ENCODE measurements at regions not wholly inside any gene's neighbourhood (a gene's known extent, or its start where the extent isn't known, plus 50 kb on each side); places are given as distances from the start of the nearest gene placed in this dataset.
"Not testable (repeated sequence)": the region's sequence is repeated elsewhere in the genome, so short reads cannot be mapped to it uniquely, and the experiment has no call there.

- no peak for DNase-seq
Measured at GRCh38 chr7:69192134-69192533, 406.1 kb upstream of the AUTS2 start.

- no peak for DNase-seq
Measured at GRCh38 chr7:69193061-69193460, 405.2 kb upstream of the AUTS2 start.

GRCh38 chr7:69196593-69196992 is 401.7 kb upstream of the AUTS2 start:
- no peak for DNase-seq

- DNase-seq: no peak
Measured at GRCh38 chr7:69198250-69198649, 400.0 kb upstream of the AUTS2 start.

- DNase-seq: no peak
Measured at GRCh38 chr7:69199041-69199440, 399.2 kb upstream of the AUTS2 start.

- no peak for DNase-seq
Measured at GRCh38 chr7:69199661-69200060, 398.6 kb upstream of the AUTS2 start.

- DNase-seq: no peak
Measured at GRCh38 chr7:69203871-69204270, 394.4 kb upstream of the AUTS2 start.

GRCh38 chr7:69204943-69205342 is 393.3 kb upstream of the AUTS2 start:
- DNase-seq: no peak

GRCh38 chr7:69205581-69205980 is 392.7 kb upstream of the AUTS2 start:
- no peak for DNase-seq

GRCh38 chr7:69208276-69208675 is 390.0 kb upstream of the AUTS2 start:
- DNase-seq: no peak

- DNase-seq: no peak
Measured at GRCh38 chr7:69208848-69209247, 389.4 kb upstream of the AUTS2 start.

GRCh38 chr7:69211336-69211735 is 386.9 kb upstream of the AUTS2 start:
- DNase-seq: no peak

GRCh38 chr7:69211739-69212138 is 386.5 kb upstream of the AUTS2 start:
- peak; percentile 53 to 81 for DNase-seq

- no peak for DNase-seq
Measured at GRCh38 chr7:69213878-69214277, 384.4 kb upstream of the AUTS2 start.

- not testable (repeated sequence) for DNase-seq
Measured at GRCh38 chr7:69215516-69215915, 382.8 kb upstream of the AUTS2 start.

- DNase-seq: no peak
Measured at GRCh38 chr7:69217516-69218350, 380.5 kb upstream of the AUTS2 start.

GRCh38 chr7:69218576-69218975 is 379.7 kb upstream of the AUTS2 start:
- DNase-seq: no peak

GRCh38 chr7:69219381-69219780 is 378.9 kb upstream of the AUTS2 start:
- DNase-seq: no peak

GRCh38 chr7:69225259-69225943 is 372.9 kb upstream of the AUTS2 start:
- no peak for DNase-seq

GRCh38 chr7:69228212-69228811 is 370.0 kb upstream of the AUTS2 start:
- no peak for DNase-seq

GRCh38 chr7:69232445-69233376 is 365.6 kb upstream of the AUTS2 start:
- no peak for DNase-seq

GRCh38 chr7:69237541-69237940 is 360.7 kb upstream of the AUTS2 start:
- no peak for DNase-seq

- no peak for DNase-seq
Measured at GRCh38 chr7:69243016-69243415, 355.3 kb upstream of the AUTS2 start.
